ENCODE measurements at regions not wholly inside any gene's neighbourhood (a gene's known extent, or its start where the extent isn't known, plus 50 kb on each side); places are given as distances from the start of the nearest gene placed in this dataset.

DNA sequence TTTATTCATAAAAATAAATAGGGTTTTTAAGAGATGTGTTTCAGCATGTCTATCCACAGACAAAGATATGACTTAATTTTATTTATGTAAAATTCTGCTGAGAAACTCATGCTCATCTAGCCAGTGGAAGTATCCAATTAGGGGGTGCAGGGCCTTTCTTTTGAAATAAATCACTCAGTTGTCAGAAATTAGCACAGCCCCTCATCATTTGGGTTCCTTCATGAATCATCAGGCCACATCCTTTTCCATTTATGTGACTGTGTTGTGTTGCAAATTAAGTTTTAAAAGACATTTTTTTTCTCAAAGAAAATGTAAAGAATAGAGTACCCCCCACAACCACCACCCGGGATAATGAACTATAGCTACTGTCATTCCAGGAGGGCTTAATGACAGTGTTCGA, 185.8 kb downstream of the NRP2 start:
- Histone ChIP-seq H3K79me2 (ENCODE audit: insufficient read depth, low read length) (no peaks in the 10 kb centered on the region), H3K4me3 (replicated peaks in 1 of 2; ENCODE audit: low read depth in 1 of 2, low read length in 2 of 2) (no peak overlapping the region), H3K27ac (ENCODE audit: low read depth, low read length) (no peak overlapping the region), H3K4me2 (ENCODE audit: low read length) (no peak overlapping the region), H3K27me3 (ENCODE audit: insufficient read depth, low read length) (no peaks in the 10 kb centered on the region), H3K9ac (ENCODE audit: low read length) (no peak overlapping the region), H4K20me1 (ENCODE audit: insufficient read depth) (no peaks in the 10 kb centered on the region), H2AFZ (ENCODE audit: low read depth, low read length, poor library complexity, severe bottlenecking) (no peak overlapping the region), H3K36me3 (ENCODE audit: control insufficient read depth in 1 of 2, insufficient read depth in 2 of 2, low read length in 2 of 2) (no peaks in the 10 kb centered on the region), H3K9me2 (ENCODE audit: insufficient read depth) (no peaks in the 10 kb centered on the region), H3K4me1 (ENCODE audit: control insufficient read depth in 1 of 2, insufficient read depth in 2 of 2, low read length in 2 of 2) (peaks cover 0 to 4% of the 10 kb centered on the region in 2 experiments; a peak in 1 of 4 replicates), H3K9me3 (ENCODE audit: control insufficient read depth in 1 of 2, insufficient read depth in 1 of 2, low read depth in 1 of 2, low read length in 2 of 2) (no peaks in the 10 kb centered on the region)
- ChIA-PET RAD21 (ENCODE audit: low non-redundant PET in 1 of 2, low total read pairs in 2 of 2, uncharacterized antibody in 2 of 2, unreplicated experiment in 2 of 2) (no interaction called here), POLR2A (no interaction called here), CTCF (no interaction called here)
- intact Hi-C loops (cut with micrococcal nuclease) = no loop called here
- ATAC-seq = no peak
- no TSS peak for BruUV-seq (replicated peaks)
- DNase-seq (ENCODE audit: low read depth, low spot score) = no peak
- TF ChIP-seq CEBPB (IDR thresholded peaks at IDR 0.05; ENCODE audit: low read depth) = no peak
- TF ChIP-seq, protein P1, sequence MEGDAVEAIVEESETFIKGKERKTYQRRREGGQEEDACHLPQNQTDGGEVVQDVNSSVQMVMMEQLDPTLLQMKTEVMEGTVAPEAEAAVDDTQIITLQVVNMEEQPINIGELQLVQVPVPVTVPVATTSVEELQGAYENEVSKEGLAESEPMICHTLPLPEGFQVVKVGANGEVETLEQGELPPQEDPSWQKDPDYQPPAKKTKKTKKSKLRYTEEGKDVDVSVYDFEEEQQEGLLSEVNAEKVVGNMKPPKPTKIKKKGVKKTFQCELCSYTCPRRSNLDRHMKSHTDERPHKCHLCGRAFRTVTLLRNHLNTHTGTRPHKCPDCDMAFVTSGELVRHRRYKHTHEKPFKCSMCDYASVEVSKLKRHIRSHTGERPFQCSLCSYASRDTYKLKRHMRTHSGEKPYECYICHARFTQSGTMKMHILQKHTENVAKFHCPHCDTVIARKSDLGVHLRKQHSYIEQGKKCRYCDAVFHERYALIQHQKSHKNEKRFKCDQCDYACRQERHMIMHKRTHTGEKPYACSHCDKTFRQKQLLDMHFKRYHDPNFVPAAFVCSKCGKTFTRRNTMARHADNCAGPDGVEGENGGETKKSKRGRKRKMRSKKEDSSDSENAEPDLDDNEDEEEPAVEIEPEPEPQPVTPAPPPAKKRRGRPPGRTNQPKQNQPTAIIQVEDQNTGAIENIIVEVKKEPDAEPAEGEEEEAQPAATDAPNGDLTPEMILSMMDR (IDR thresholded peaks at IDR 0.05 in 2 of 3, conservative IDR thresholded peaks at IDR 0.05 in 1 of 3; ENCODE audit: borderline replicate concordance in 1 of 3, insufficient read depth in 1 of 3, low read depth in 2 of 3, low read length in 2 of 3) = no peak
- TF ChIP-seq YY1 (IDR thresholded peaks at IDR 0.05; ENCODE audit: extremely low read depth, insufficient replicate concordance, low read depth, low read length) = no peak
- no peak for TF ChIP-seq SIN3A (IDR thresholded peaks at IDR 0.05; ENCODE audit: low read depth)
- no peak for TF ChIP-seq POLR2A (IDR thresholded peaks at IDR 0.05; ENCODE audit: borderline replicate concordance, extremely low read depth, insufficient read depth, insufficient read length)
- TF ChIP-seq FOSL1 (IDR thresholded peaks at IDR 0.05; ENCODE audit: low read depth) = no peak
- no peak for TF ChIP-seq EZH2phosphoT487 (IDR thresholded peaks at IDR 0.05; ENCODE audit: borderline replicate concordance)
- TF ChIP-seq TCF7L2 (IDR thresholded peaks at IDR 0.05; ENCODE audit: borderline replicate concordance, extremely low read depth, insufficient read depth, insufficient read length) = no peak
- TF ChIP-seq EGR1 (IDR thresholded peaks at IDR 0.05; ENCODE audit: low read depth) = no peak
- TF ChIP-seq, protein P2, sequence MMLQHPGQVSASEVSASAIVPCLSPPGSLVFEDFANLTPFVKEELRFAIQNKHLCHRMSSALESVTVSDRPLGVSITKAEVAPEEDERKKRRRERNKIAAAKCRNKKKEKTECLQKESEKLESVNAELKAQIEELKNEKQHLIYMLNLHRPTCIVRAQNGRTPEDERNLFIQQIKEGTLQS (IDR thresholded peaks at IDR 0.05) = no peak
- TF ChIP-seq RAD21 (IDR thresholded peaks at IDR 0.05; ENCODE audit: low read depth) = no peak

Measured in HCT116 (cell line).